Activated CD4-positive, alpha-beta T cell treated with anti-CD3 and anti-CD28 coated beads for 48 hours (primary cell): ENCODE measurements at regions not wholly inside any gene's neighbourhood (a gene's known extent, or its start where the extent isn't known, plus 50 kb on each side); places are given as distances from the start of the nearest gene placed in this dataset.

Source experiments
- DNase-seq: peaks from one replicate; pipeline ENCODE4 v3.0.0-alpha.2; 2020

DNA sequence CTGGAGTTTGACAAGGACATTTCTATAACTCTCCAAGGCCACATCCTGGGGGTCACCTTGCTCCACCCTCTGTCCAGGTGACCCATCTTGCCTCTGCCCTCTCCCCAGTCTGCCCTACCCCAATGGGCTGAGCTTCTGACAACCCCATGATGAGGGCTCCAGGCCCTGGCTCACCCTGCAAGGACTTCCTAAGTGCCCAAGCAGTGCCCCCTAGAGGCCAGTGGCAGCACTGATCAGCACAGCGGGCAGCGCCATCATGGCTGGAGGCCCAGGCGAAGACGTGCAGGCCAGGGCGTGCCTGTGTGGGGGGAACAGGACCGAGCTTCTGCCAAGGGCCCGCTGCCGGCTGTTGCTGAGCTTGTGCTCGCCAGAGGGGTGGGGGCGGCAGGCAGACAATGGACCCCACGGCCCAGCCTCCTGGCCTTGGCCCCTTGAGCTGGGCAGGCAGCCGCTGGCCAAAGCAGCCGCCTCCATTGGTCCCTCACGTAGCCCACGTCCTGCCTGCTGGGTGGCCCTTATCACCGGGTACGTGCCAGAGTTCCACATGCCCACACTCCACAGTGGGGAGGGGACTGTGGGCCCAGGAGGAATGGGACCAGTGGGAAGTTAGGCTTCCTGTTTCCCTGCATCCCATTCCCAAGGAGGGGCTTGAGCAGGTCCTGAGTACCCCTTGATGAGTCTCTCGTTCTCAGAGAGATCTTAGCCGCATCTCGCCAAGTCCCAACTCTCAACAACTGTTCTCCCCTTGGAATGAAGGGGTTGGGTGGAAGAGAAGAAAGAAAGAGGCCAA lies 64.3 kb downstream of the MRPL14 start:
- peak; percentile 77 for DNase-seq

DNA sequence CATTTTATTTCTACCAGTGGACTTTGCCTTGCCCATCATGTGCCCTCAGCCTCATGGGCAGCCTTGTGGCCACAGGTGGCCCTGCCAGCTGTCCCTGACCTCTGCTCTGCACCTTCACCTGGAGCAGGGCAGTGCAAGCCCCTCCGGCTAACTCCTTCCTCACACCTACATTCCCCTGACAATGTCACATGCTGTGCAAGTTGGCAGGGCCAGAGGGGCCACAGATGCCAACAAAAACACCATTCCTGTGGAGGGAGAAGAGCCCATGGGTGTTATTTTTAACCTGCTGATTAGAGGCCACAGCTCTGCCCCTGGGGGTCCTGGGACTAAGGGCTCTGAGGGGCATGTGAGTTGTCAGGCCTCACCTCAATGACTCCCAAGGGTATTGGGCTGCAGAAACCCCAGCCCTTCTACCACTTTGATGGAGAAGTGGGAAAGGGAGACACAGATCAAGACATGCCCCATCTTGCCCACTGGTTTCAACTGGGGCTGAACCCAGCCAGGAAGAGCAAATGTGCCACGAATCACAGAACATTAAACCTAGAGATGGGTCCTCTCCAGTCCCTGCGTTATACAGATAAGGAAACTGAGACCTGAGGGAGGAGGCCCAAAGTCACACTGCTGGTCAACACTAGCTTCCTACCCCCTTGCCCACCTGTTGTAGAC lies 65.0 kb downstream of the MRPL14 start:
- DNase-seq, result no peak

DNA sequence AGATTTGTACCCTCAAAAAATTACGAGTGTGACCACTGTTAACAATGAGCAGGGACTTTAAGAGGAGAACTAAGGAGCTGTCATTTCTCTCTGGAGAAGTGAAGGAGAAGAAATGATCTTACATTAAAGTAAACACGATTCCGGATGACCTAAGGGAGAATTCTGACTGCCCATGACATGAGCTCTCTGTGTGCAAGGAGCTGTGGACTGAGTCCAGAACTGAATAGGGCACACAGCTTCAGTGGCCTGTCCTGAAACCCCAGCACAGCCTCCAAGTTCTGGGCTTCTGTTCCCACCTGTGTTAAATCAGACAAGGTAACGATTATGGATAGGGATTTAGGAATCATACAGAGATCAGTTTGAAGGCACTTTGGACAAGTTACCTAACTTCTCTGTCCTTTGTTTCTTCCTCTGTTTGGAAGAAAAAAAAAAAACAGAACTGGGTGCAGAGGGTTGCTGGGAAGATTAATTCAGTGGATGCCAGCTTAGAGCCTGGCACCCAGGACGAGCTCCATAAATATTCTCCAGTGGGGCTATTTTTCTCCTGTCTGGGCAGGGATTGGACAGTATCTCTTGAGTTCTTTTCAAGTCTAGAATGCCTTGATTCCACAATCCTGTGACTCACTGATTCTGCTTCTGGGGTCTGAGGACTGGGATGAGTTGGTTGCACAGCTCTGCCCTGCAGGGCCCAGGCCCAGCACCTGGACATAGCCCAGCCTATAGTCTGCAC lies 65.7 kb downstream of the MRPL14 start:
- no peak for DNase-seq

DNA sequence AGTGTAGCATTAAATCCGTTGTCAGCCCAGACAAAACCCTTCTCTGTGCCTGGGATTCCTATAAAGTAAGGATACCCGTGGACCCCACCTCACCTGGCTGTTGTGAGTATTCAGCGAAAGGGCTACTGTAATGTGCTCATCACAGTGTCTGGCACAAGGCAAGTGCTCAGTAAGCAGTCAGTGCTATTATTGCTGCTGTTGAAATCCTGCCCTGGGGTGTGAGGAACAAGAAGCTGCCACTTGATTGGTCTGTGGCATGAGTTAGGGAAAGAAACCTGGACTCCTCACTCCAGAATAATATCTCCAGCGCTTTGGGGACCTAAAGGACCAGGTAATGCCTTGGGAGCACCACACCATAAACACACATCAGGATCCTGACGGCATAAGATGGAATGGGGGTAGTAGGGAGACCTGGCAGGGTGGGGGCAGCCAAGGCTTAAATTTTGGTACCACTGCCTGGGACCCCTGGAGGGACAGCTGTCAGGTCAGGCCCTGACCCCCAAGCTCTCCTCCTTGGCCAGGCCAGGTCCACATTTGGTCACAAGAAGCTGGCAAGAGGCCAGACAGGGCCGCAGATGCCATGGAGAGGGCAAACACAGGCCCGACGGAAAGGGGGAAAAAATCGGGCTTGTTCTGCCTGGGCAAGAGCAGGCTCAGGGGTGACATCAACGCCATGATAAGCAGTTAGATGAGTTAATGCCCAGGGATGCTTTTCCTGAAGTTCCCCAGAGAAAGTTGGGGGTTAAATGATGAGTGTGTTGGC lies 66.5 kb downstream of the MRPL14 start:
- no peak for DNase-seq

DNA sequence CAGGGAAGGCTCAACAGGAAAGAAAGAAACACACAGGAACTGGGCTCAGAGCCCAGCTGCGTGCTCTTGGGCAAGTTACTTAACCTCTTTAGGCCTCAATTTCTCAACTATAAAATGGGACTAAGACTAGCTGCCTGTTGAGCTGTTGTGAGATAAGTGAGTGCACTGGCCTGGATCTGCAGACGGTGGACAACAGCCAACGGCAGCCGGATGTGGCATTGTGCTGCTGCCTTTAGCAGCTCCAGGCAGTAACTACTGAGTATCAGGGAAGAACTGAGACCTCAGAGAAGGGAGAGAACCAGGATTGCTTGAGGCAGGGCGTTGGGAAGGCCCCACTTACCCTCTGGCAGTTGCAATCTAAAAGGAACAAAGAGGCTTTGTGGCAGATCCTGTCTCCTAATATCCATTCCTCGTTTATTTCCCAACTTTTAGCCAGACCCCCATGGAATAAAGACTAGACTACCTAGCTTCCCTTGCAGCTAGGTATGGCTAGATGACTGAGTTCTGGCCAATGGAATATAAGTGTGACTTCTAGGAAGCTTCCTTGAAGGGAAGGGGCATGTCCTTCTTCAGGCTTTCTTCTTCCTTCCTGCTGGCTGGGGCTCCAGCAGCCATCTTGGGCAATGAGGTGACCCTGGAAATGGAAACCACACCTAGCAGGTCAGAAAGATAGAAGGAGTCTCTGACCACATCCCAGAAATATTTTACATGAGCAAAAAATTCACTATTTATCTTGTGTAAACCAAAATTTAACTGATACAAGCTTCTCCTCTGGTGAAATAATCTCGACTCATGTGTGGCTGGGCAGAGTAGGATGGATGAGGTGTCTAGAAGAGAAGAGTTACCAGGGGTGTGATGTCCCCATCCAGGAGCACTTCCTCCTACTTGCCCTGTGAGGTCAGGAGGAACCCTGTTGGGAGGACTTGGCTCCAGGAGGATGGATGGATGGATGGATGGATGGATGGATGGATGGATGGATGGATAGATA lies 67.6 kb downstream of the MRPL14 start:
- DNase-seq, result no peak

DNA sequence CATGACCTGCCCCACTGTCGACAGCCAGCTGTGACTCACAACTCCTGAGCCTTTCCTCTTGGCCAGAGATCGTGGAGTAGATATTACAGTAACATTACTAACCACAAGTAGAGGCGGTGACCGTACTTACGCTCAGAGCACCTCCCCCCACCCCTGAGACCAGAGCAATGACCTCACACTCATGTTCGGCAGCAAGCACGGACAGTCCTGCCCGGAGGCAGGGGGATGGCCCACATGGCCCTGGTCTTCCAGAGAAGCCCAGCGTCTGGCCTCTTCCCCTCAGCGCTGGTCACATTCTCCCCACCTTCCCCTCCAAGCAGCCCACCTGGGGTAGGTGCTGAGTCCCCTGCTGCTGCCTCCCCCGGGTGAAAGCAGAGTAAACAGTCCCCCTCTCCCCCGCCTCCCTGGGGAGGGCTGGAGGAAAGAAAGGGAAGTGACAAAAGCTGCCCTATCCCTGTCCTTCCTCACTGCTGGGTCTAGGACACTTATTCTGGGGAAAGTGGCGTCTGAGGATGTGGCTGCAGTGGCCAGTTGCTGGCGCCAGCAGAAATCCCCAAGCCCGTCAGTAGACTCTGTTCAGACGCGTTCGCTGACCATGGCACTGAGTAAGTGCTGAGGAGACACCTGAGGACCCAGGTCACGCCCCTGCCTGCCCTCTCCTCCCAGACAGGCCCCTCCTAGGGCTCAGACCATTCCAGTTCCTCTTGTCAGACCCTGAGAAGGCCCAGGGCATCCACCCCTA lies 68.5 kb downstream of the MRPL14 start:
- peak; percentile 51 for DNase-seq

DNA sequence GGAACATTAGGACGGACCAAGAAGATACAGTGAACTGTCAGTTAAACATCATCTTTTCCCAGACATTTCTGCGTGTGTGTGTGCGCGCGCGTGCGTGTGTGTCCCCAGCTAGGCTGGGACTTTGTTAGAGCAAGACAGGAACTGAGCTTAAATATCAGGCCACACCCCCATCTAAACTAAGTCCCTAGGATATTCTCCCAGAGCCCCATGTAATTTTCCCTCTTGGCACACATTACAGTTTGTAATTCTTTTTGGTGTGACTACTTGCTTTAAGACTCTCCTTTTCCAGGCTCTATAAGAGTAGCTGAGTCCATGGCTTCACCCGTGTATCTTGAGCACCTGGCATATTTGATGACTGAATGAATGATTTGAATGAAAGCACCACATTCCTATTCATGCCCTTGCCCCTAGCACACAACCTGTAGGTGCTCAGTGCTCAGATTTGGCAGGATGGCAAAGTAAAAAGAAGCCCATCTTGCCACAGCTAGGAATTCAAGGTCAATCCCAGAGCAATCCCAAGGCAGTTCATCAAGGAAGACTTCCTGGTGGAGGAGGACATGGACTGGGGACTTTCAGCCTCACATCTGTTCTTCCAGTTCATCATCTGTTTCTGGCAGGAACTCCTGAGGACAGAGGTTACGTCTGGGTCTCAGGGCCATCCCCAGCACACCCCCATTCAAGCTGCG lies 69.2 kb downstream of the MRPL14 start:
- DNase-seq, result no peak

DNA sequence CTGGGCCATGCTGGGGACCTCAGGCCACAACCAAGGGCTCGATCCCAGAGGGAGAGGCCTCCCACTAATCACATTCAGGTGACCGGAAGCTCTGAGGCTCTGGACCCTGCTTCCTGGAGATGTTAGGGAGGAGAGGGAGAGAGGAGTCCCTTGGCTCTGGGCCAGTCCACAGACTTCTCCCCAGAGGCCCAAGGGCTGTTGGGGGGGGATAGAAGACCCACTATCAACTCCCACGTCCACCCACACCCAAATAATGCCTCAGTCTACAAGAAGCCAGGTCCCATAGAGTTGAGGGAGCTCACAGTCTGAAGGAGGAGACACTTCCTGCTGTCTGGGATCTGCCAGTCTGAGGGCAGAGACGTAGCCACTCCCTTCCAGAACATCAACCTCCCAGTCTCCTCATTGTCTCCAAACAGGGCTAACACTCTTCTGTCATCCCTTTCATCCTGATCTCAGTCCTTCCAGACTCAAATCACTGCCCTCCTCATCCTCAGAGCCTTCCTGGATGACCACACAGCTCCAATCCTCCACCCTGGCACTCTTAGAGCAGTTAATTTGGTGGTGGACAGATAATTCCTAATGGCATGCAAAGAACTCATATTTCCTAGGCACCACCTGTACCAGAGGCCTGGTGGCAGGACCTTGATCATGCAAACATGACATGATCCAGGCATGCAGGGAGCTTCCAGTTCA lies 69.9 kb downstream of the MRPL14 start:
- no peak for DNase-seq

DNA sequence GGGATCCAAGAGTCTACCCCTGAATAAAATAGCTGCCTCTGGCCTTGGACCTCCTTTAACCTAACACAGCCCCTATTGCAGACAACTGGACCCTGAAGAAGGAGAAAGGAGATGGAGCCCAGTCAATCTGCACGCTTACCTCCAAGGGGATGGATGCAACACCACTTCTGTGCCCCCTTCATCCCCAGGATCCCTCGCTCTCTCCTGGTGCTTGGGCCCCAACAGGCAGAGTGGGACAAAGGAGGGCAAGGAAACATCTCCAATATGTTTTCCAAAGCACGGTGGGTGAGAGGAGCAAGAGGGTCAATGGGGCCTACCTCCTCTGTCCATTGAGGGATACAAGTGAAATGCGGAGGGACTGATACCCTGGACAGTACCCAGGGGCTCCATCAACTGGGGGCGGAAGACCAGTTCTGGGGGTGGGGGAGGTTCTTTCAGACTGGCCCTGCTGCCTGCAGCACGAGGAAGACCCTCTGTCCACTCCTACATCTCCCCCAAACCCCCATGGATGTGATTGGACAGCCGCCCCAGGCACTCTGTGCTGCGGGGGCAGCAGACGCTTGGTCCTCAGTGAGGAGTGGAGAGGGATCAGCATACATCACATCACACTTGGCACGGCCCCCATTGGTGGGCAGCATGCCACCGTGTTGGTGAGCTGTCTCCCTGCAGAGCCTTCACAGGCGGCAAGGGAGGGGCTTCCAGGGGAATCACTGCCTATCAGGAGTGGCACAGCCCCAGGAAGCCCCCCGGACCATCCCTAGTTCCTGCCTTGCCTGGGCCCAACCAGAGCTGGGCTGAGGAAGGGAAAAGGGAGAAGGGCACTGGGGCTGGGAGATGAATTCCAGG lies 70.6 kb downstream of the MRPL14 start:
- no peak for DNase-seq

DNA sequence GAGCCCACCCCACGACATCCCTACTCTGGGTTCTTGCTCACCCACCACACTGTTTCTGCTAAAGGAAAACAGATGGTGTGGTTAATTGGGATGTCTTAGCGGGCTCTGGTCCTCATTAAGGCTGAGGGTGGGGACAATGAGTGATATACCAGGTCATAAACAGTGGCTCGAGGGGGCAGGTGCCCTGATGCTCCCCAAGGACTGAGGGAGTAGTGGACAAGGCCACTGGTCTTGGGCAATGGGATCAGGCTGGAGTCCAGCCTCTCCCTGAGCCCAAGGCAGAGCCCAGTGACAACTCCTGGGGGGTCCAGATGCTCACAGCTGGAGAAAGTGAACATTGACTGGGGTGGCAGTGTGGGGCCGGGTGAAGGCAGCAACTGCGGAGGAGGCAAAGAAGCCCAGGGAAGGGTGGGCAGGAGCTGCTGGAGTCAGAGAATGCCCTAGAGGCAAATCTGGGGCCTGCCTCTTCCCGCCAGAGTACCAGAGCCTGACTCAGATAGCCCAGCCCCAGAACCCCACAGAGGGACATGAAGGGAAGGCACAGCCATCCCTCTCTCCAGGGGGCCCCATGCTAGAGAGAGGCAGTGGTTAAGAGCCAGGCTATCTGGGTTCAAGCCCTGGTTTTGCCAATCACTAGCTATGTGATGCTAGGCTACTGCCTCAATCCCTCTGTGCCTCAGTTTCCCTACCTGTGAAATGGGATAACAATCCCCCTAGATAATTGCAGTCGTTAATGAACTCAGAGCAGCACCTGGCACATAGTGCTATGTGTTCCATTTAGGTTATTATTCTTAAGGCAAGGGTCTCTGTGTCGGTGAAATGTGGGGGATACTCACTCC lies 72.3 kb downstream of the MRPL14 start:
- no peak for DNase-seq

DNA sequence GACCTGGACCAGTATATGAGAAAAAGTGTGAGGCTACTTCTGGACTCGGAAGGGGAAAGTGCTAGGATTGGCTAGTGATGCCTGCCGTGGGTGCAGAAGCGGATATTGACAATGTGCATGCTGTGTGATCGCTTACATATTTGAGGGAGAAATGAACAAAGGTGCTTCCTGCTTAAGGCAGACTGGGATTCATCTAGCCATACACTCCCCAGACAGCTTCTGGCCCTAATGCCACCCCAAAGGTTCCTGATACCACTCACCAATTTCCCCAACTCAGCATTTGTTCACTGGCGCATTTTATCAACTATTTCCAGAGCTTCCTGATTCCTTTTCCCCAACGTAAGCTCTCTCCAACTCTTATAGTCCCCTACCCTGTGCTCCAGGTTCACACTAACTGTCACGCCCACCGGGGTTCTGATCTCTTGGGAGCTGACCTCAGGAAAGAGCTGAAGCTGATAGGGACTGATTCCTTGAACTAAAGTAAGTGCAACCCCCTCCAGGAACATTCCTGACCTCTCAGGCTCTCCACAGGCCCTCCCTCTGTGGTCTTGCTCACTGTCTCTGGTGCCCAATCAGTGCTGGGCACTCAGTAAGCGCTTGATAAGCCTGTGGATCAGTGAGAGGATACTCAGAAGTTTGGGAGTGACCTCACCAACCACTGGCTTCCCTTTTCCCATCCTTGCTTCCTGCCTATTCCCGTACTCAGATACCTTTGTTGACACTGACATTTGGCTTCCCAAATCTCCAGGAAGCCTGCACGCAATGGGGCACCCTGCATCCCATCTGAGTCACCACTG lies 73.3 kb downstream of the MRPL14 start:
- no peak for DNase-seq

DNA sequence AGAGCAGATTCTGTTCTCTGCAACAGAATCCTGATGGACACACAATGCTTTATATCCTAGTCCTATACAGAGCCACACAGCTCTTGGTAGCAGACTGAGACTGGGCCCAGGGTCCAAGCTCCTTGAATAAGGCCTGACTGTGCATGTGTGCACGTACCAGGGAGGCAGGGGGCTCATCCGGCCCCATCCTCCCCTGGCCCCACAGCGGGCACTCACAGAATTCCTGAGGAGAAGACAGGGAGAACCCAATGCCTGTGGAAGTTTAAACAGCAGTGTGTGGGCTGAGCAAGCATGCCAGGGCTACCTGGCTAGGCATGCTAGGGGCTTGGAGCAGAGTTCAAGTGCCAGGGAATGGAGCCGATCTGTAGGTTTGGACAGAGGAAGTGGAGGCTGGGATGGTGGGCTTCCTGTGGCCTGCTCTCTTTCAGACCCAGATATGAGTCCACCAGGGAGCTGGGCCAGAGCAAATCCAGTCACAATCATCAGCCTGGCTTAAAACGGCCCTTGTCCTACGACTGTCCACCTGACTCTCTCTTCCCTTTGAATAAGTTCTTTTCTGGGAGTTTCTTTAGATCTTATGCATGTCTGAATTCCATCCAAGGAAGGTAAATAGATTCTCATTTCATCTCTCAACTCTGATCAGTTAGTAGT lies 74.0 kb downstream of the MRPL14 start:
- no peak for DNase-seq

DNA sequence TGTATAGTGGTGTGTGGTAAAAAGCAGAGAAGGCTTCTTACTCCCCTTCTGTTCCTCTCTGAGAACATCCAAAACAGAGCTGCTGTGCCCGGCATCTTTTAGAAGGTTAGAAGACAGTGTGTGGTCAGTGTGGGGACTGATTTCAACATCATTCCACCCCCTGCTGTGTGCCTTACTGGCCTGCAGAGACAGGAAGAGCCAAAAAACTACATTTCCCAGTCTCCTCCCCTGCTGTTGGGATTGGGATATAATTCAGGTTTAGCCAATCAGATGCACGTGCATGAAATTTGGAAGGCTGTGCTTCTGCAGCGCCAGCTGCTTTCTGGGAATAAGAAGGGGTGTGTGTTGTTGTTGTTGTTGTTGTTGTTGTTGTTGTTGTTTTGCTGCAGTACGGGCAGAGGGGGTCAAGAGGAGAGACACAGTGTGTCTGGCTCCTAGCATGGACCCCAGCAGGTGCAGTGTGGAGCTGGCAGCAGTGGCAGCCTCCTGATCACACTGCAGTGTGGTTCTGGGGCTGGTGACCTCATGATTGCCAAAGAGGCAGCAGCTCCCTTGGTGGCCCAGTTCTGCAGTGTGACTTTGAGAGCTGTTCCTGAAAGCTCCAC lies 74.7 kb downstream of the MRPL14 start:
- DNase-seq, result no peak

DNA sequence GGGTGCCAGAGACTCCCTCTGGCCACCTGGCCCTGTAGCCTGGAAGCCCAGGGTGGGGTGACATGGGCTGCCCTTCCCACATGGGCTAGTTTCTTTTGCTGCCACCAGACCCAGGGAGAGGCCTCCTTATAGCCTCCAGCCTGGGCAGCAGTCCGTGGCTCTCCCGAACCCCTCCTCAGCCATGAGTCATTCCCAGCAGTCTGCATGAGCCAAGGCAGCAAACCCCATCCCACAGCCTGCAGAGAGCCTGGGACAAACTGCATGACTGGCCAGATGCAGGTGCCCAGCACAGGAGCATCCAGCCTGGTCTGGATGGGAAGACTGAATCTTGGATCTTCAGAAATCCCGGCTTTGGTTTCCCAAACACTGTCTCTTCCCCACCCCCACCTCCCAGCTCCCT lies 75.7 kb downstream of the MRPL14 start:
- DNase-seq, result no peak

DNA sequence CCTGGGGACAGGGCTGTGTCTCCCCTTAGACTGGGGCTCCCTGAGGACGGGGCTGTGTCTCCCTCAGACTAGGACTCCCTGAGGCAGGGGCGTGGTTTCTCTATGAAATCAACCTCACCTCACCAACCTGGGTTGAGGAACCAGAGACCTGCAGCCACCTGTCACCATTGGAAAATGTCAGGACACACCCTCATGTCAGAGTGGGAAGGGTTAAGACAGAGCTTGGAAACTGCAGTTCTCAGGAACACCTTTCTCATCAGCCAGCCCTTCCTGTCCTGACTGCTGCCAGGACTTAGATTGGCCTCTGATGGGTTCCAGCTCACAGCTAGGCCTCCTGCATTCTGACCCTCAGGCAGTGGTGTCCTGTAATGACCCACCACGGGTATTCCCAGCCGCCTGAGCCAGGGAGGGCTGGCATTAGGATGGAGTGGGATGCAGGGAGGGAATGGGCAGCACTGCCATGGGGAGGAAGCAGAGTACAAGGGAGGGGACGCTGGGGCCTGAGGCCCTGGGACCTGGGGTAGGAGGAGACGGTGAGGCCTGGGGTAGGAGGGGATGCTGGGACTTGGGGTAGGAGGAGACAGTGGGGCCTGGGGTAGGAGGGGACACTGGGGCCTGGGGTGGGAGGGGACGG lies 76.3 kb downstream of the MRPL14 start:
- DNase-seq, result no peak
